ENCODE measurements at regions not wholly inside any gene's neighbourhood (a gene's known extent, or its start where the extent isn't known, plus 50 kb on each side); places are given as distances from the start of the nearest gene placed in this dataset.

DNA sequence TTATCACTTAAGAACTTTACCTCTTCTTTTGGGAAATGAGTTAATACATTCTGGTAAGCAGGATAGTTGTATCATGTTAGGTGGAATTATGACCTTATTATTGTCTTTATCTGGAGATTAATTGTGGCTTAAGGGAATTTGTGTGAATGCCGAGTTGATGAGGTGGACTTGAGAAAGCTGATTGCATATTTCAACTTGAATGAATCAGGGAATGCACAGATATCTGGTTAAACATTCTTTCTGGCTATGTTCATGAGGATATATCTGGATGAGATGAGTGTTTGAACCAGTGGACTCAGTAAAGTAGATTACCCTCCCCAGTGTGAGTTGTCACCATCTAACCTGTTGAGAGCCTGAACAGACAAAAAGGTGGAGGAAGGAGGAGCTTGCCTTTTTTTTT, 326.1 kb upstream of the GOT2 start:
- TF ChIP-seq CTCF (IDR thresholded peaks at IDR 0.05) (no peak), POLR2AphosphoS5 (IDR thresholded peaks at IDR 0.05; ENCODE audit: low read depth, low read length) (no peak), YY1 (IDR thresholded peaks at IDR 0.05; ENCODE audit: low read depth) (no peak)
- TF ChIP-seq, protein P1, sequence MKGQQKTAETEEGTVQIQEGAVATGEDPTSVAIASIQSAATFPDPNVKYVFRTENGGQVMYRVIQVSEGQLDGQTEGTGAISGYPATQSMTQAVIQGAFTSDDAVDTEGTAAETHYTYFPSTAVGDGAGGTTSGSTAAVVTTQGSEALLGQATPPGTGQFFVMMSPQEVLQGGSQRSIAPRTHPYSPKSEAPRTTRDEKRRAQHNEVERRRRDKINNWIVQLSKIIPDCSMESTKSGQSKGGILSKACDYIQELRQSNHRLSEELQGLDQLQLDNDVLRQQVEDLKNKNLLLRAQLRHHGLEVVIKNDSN (IDR thresholded peaks at IDR 0.05; ENCODE audit: borderline replicate concordance, low read depth) = no peak

All from SK-N-SH (cell line).